ENCODE measurements at regions not wholly inside any gene's neighbourhood (a gene's known extent, or its start where the extent isn't known, plus 50 kb on each side); places are given as distances from the start of the nearest gene placed in this dataset.

- no peak overlapping the region for H3K9ac ChIP-seq (ENCODE audit: insufficient read length, low read depth)
- H3K4me3 ChIP-seq (ENCODE audit: insufficient read length, low read depth), result no peak overlapping the region
- H3K9me3 ChIP-seq (ENCODE audit: insufficient read depth, low read length), result no peaks in the 10 kb centered on the region
- TF ChIP-seq ZNF274 (IDR thresholded peaks at IDR 0.05; ENCODE audit: low read depth, low read length) (no peak), SUZ12 (IDR thresholded peaks at IDR 0.05; ENCODE audit: extremely low read depth, insufficient read depth, insufficient read length) (no peak), YY1 (IDR thresholded peaks at IDR 0.05; ENCODE audit: insufficient read depth, insufficient read length) (no peak)
- H3K27me3 ChIP-seq (ENCODE audit: insufficient read depth, insufficient read length), result no peaks in the 10 kb centered on the region
- DNase-seq (ENCODE audit: low read depth, low spot score), result no peak
- H3K36me3 ChIP-seq (ENCODE audit: insufficient read depth, insufficient read length, low read length), result no peaks in the 10 kb centered on the region
- H3K4me1 ChIP-seq (ENCODE audit: insufficient read depth, insufficient read length), result no peaks in the 10 kb centered on the region
These were observed 792.4 kb upstream of the C9orf72 start for GRCh38 chr9:28365728-28366127.

GRCh38 chr9:28378231-28378630 is 805.0 kb upstream of the C9orf72 start:
- Histone ChIP-seq H3K4me3 (ENCODE audit: insufficient read length, low read depth) (no peak overlapping the region), H3K4me1 (ENCODE audit: insufficient read depth, insufficient read length) (no peaks in the 10 kb centered on the region), H3K9ac (ENCODE audit: insufficient read length, low read depth) (no peak overlapping the region), H3K27me3 (ENCODE audit: insufficient read depth, insufficient read length) (no peaks in the 10 kb centered on the region), H3K9me3 (ENCODE audit: insufficient read depth, low read length) (no peaks in the 10 kb centered on the region), H3K36me3 (ENCODE audit: insufficient read depth, insufficient read length, low read length) (no peaks in the 10 kb centered on the region)
- no peak for TF ChIP-seq SUZ12 (IDR thresholded peaks at IDR 0.05; ENCODE audit: extremely low read depth, insufficient read depth, insufficient read length)
- TF ChIP-seq ZNF274 (IDR thresholded peaks at IDR 0.05; ENCODE audit: low read depth, low read length), result no peak
- no peak for DNase-seq (ENCODE audit: low read depth, low spot score)

GRCh38 chr9:28379082-28379481 is 805.8 kb upstream of the C9orf72 start:
- Histone ChIP-seq H3K27me3 (ENCODE audit: insufficient read depth, insufficient read length) (no peaks in the 10 kb centered on the region), H3K4me3 (ENCODE audit: insufficient read length, low read depth) (no peak overlapping the region), H3K4me1 (ENCODE audit: insufficient read depth, insufficient read length) (no peaks in the 10 kb centered on the region), H3K9me3 (ENCODE audit: insufficient read depth, low read length) (no peaks in the 10 kb centered on the region), H3K36me3 (ENCODE audit: insufficient read depth, insufficient read length, low read length) (no peaks in the 10 kb centered on the region), H3K9ac (ENCODE audit: insufficient read length, low read depth) (no peak overlapping the region)
- no peak for DNase-seq (ENCODE audit: low read depth, low spot score)
- TF ChIP-seq SUZ12 (IDR thresholded peaks at IDR 0.05; ENCODE audit: extremely low read depth, insufficient read depth, insufficient read length) (no peak), ZNF274 (IDR thresholded peaks at IDR 0.05; ENCODE audit: low read depth, low read length) (no peak), YY1 (IDR thresholded peaks at IDR 0.05; ENCODE audit: insufficient read depth, insufficient read length) (no peak)

GRCh38 chr9:28389411-28389810 is 816.1 kb upstream of the C9orf72 start:
- Histone ChIP-seq H3K36me3 (ENCODE audit: insufficient read depth, insufficient read length, low read length) (no peaks in the 10 kb centered on the region), H3K4me1 (ENCODE audit: insufficient read depth, insufficient read length) (no peaks in the 10 kb centered on the region), H3K9ac (ENCODE audit: insufficient read length, low read depth) (no peak overlapping the region), H3K27me3 (ENCODE audit: insufficient read depth, insufficient read length) (no peaks in the 10 kb centered on the region), H3K9me3 (ENCODE audit: insufficient read depth, low read length) (peaks cover 8% of the 10 kb centered on the region), H3K4me3 (ENCODE audit: insufficient read length, low read depth) (no peak overlapping the region)
- TF ChIP-seq ZNF274 (IDR thresholded peaks at IDR 0.05; ENCODE audit: low read depth, low read length) (no peak), SUZ12 (IDR thresholded peaks at IDR 0.05; ENCODE audit: extremely low read depth, insufficient read depth, insufficient read length) (no peak), YY1 (IDR thresholded peaks at IDR 0.05; ENCODE audit: insufficient read depth, insufficient read length) (no peak)
- no peak for DNase-seq (ENCODE audit: low read depth, low spot score)

GRCh38 chr9:28394774-28395173 is 821.5 kb upstream of the C9orf72 start:
- Histone ChIP-seq H3K27me3 (ENCODE audit: insufficient read depth, insufficient read length) (no peaks in the 10 kb centered on the region), H3K9ac (ENCODE audit: insufficient read length, low read depth) (no peak overlapping the region), H3K36me3 (ENCODE audit: insufficient read depth, insufficient read length, low read length) (no peaks in the 10 kb centered on the region), H3K4me3 (ENCODE audit: insufficient read length, low read depth) (no peak overlapping the region), H3K4me1 (ENCODE audit: insufficient read depth, insufficient read length) (no peaks in the 10 kb centered on the region), H3K9me3 (ENCODE audit: insufficient read depth, low read length) (no peaks in the 10 kb centered on the region)
- DNase-seq (ENCODE audit: low read depth, low spot score), result no peak
- TF ChIP-seq ZNF274 (IDR thresholded peaks at IDR 0.05; ENCODE audit: low read depth, low read length) (no peak), SUZ12 (IDR thresholded peaks at IDR 0.05; ENCODE audit: extremely low read depth, insufficient read depth, insufficient read length) (no peak), YY1 (IDR thresholded peaks at IDR 0.05; ENCODE audit: insufficient read depth, insufficient read length) (no peak)

GRCh38 chr9:28396058-28396457 is 822.8 kb upstream of the C9orf72 start:
- H3K27me3 ChIP-seq (ENCODE audit: insufficient read depth, insufficient read length), result no peaks in the 10 kb centered on the region
- H3K4me1 ChIP-seq (ENCODE audit: insufficient read depth, insufficient read length), result no peaks in the 10 kb centered on the region
- no peaks in the 10 kb centered on the region for H3K36me3 ChIP-seq (ENCODE audit: insufficient read depth, insufficient read length, low read length)
- no peak for DNase-seq (ENCODE audit: low read depth, low spot score)
- H3K4me3 ChIP-seq (ENCODE audit: insufficient read length, low read depth), result no peak overlapping the region
- no peak for TF ChIP-seq SUZ12 (IDR thresholded peaks at IDR 0.05; ENCODE audit: extremely low read depth, insufficient read depth, insufficient read length)
- TF ChIP-seq ZNF274 (IDR thresholded peaks at IDR 0.05; ENCODE audit: low read depth, low read length), result no peak
- no peak for TF ChIP-seq YY1 (IDR thresholded peaks at IDR 0.05; ENCODE audit: insufficient read depth, insufficient read length)
- H3K9me3 ChIP-seq (ENCODE audit: insufficient read depth, low read length), result no peaks in the 10 kb centered on the region
- H3K9ac ChIP-seq (ENCODE audit: insufficient read length, low read depth), result no peak overlapping the region

- no peak overlapping the region for H3K9ac ChIP-seq (ENCODE audit: insufficient read length, low read depth)
- H3K4me1 ChIP-seq (ENCODE audit: insufficient read depth, insufficient read length), result no peaks in the 10 kb centered on the region
These were observed 834.1 kb upstream of the C9orf72 start for GRCh38 chr9:28407351-28407750.

GRCh38 chr9:28409919-28410318 is 836.6 kb upstream of the C9orf72 start:
- no peak for DNase-seq (ENCODE audit: low read depth, low spot score)
- Histone ChIP-seq H3K9ac (ENCODE audit: insufficient read length, low read depth) (no peak overlapping the region), H3K4me3 (ENCODE audit: insufficient read length, low read depth) (no peak overlapping the region), H3K9me3 (ENCODE audit: insufficient read depth, low read length) (no peaks in the 10 kb centered on the region), H3K4me1 (ENCODE audit: insufficient read depth, insufficient read length) (no peaks in the 10 kb centered on the region), H3K27me3 (ENCODE audit: insufficient read depth, insufficient read length) (no peaks in the 10 kb centered on the region), H3K36me3 (ENCODE audit: insufficient read depth, insufficient read length, low read length) (no peaks in the 10 kb centered on the region)
- no peak for TF ChIP-seq SUZ12 (IDR thresholded peaks at IDR 0.05; ENCODE audit: extremely low read depth, insufficient read depth, insufficient read length)
- TF ChIP-seq YY1 (IDR thresholded peaks at IDR 0.05; ENCODE audit: insufficient read depth, insufficient read length), result no peak
- no peak for TF ChIP-seq ZNF274 (IDR thresholded peaks at IDR 0.05; ENCODE audit: low read depth, low read length)

More at GRCh38 chr9:28407351-28407750, 834.1 kb upstream of the C9orf72 start:
- DNase-seq (ENCODE audit: low read depth, low spot score), result no peak
- no peaks in the 10 kb centered on the region for H3K27me3 ChIP-seq (ENCODE audit: insufficient read depth, insufficient read length)
- H3K4me3 ChIP-seq (ENCODE audit: insufficient read length, low read depth), result no peak overlapping the region
- TF ChIP-seq ZNF274 (IDR thresholded peaks at IDR 0.05; ENCODE audit: low read depth, low read length) (no peak), SUZ12 (IDR thresholded peaks at IDR 0.05; ENCODE audit: extremely low read depth, insufficient read depth, insufficient read length) (no peak), YY1 (IDR thresholded peaks at IDR 0.05; ENCODE audit: insufficient read depth, insufficient read length) (no peak)
- H3K36me3 ChIP-seq (ENCODE audit: insufficient read depth, insufficient read length, low read length), result no peaks in the 10 kb centered on the region
- no peaks in the 10 kb centered on the region for H3K9me3 ChIP-seq (ENCODE audit: insufficient read depth, low read length)

All from NT2/D1 (cell line).